ENCODE measurements at regions not wholly inside any gene's neighbourhood (a gene's known extent, or its start where the extent isn't known, plus 50 kb on each side); places are given as distances from the start of the nearest gene placed in this dataset.
"Not testable (repeated sequence)": the region's sequence is repeated elsewhere in the genome, so short reads cannot be mapped to it uniquely, and the experiment has no call there.

GRCh38 chr5:136560126-136560525 is 194.8 kb upstream of the TRPC7 start:
- CTCF ChIA-PET, result interaction anchor here (1.3 kb wide), 1 partner anchor 14 kb away, joined by 3 read pairs; no protein-coding TSS in a partner anchor
- DNase-seq, result no peak
- no peaks in the 10 kb centered on the region for H3K36me3 ChIP-seq (replicated peaks in 1 of 2; ENCODE audit: control insufficient read depth in 1 of 2, insufficient read depth in 2 of 2, low read length in 1 of 2)
- H3K9me3 ChIP-seq, result no peaks in the 10 kb centered on the region
- 33% methylated on average over 1 of the region's 1 CpG for WGBS (ENCODE audit: low lambda C conversion rate)
- H2AFZ ChIP-seq (ENCODE audit: low read depth), result no peak overlapping the region
- H3K27me3 ChIP-seq (ENCODE audit: insufficient read depth), result no peaks in the 10 kb centered on the region
- no peak overlapping the region for H3K9ac ChIP-seq
- H3F3A ChIP-seq (replicated peaks; ENCODE audit: insufficient read depth), result no peaks in the 10 kb centered on the region
- H3K4me1 ChIP-seq (ENCODE audit: control insufficient read depth in 1 of 2, insufficient read depth in 2 of 2, low read depth in 1 of 2, low read length in 1 of 2), result no peaks in the 10 kb centered on the region
- TF ChIP-seq GATA2 (CRISPR knock-in tag; IDR thresholded peaks at IDR 0.05) (no peak), USF2 (IDR thresholded peaks at IDR 0.05; ENCODE audit: borderline replicate concordance, low read depth, low read length) (no peak), TEAD4 (IDR thresholded peaks at IDR 0.05; ENCODE audit: borderline replicate concordance, insufficient read depth) (no peak), MXI1 (IDR thresholded peaks at IDR 0.05; ENCODE audit: low read depth, low read length) (no peak)
- H3K9me2 ChIP-seq, result no peaks in the 10 kb centered on the region
- H4K20me1 ChIP-seq (ENCODE audit: insufficient read depth), result no peaks in the 10 kb centered on the region
- no peaks in the 10 kb centered on the region for H3K79me2 ChIP-seq (ENCODE audit: insufficient read depth)
- H3K4me2 ChIP-seq, result no peak overlapping the region
- H3K27ac ChIP-seq (ENCODE audit: low read depth in 2 of 2, low read length in 1 of 2), result no peak overlapping the region
- POLR2A ChIA-PET, result no interaction called here
- no peak overlapping the region for H3K4me3 ChIP-seq (ENCODE audit: low read depth in 2 of 2, low read length in 1 of 2)

GRCh38 chr5:136559651-136560050 is 194.3 kb upstream of the TRPC7 start:
- H2AFZ ChIP-seq (ENCODE audit: low read depth), result no peak overlapping the region
- TF ChIP-seq ZBTB33 (IDR thresholded peaks at IDR 0.05; ENCODE audit: borderline replicate concordance, low read depth), result no peak
- no peak for TF ChIP-seq TCF12 (IDR thresholded peaks at IDR 0.05)
- TF ChIP-seq ELF1 (IDR thresholded peaks at IDR 0.05), result no peak
- no peak for TF ChIP-seq RXRA (IDR thresholded peaks at IDR 0.05; ENCODE audit: borderline replicate concordance, low read depth)
- TF ChIP-seq GATA2 (CRISPR knock-in tag; IDR thresholded peaks at IDR 0.05), result no peak
- TF ChIP-seq SMC3 (IDR thresholded peaks at IDR 0.05; ENCODE audit: low read depth, low read length), result no peak
- TF ChIP-seq RFX5 (IDR thresholded peaks at IDR 0.05; ENCODE audit: low read length), result no peak
- TF ChIP-seq CHD2 (IDR thresholded peaks at IDR 0.05; ENCODE audit: low read length, partially characterized antibody), result no peak
- no peak for TF ChIP-seq NRF1 (IDR thresholded peaks at IDR 0.05; ENCODE audit: low read depth, low read length)
- TF ChIP-seq REST (IDR thresholded peaks at IDR 0.05; ENCODE audit: low read depth, low read length), result no peak
- no peaks in the 10 kb centered on the region for H4K20me1 ChIP-seq (ENCODE audit: insufficient read depth)
- no peaks in the 10 kb centered on the region for H3K79me2 ChIP-seq (ENCODE audit: insufficient read depth)
- H3K9me3 ChIP-seq, result peaks cover 1% of the 10 kb centered on the region; the same call in 1 of the 2 replicates
- H3K27me3 ChIP-seq (ENCODE audit: insufficient read depth), result no peaks in the 10 kb centered on the region
- H3F3A ChIP-seq (replicated peaks; ENCODE audit: insufficient read depth), result no peaks in the 10 kb centered on the region
- no peak for DNase-seq
- ChIA-PET CTCF (no interaction called here), POLR2A (no interaction called here)
- H3K4me3 ChIP-seq (ENCODE audit: low read depth in 2 of 2, low read length in 1 of 2), result no peak overlapping the region
- no peak overlapping the region for H3K27ac ChIP-seq (ENCODE audit: low read depth in 2 of 2, low read length in 1 of 2)
- no peak overlapping the region for H3K9ac ChIP-seq
- no peaks in the 10 kb centered on the region for H3K36me3 ChIP-seq (replicated peaks in 1 of 2; ENCODE audit: control insufficient read depth in 1 of 2, insufficient read depth in 2 of 2, low read length in 1 of 2)
- no peak overlapping the region for H3K4me2 ChIP-seq
- WGBS (ENCODE audit: low lambda C conversion rate), result 14% methylated on average over 2 of the region's 2 CpGs
- no peaks in the 10 kb centered on the region for H3K4me1 ChIP-seq (ENCODE audit: control insufficient read depth in 1 of 2, insufficient read depth in 2 of 2, low read depth in 1 of 2, low read length in 1 of 2)
- no peaks in the 10 kb centered on the region for H3K9me2 ChIP-seq

- H3K79me2 ChIP-seq (ENCODE audit: insufficient read depth); CTCF ChIA-PET; H3K4me1 ChIP-seq (ENCODE audit: control insufficient read depth in 1 of 2, insufficient read depth in 2 of 2, low read depth in 1 of 2, low read length in 1 of 2); H3K9ac ChIP-seq; H4K20me1 ChIP-seq (ENCODE audit: insufficient read depth); H2AFZ ChIP-seq (ENCODE audit: low read depth); H3K9me2 ChIP-seq; H3K4me2 ChIP-seq; H3K27me3 ChIP-seq (ENCODE audit: insufficient read depth); H3K4me3 ChIP-seq (ENCODE audit: low read depth in 2 of 2, low read length in 1 of 2); H3K27ac ChIP-seq (ENCODE audit: low read depth in 2 of 2, low read length in 1 of 2); POLR2A ChIA-PET; H3F3A ChIP-seq (replicated peaks; ENCODE audit: insufficient read depth); H3K9me3 ChIP-seq; DNase-seq; H3K36me3 ChIP-seq (replicated peaks in 1 of 2; ENCODE audit: control insufficient read depth in 1 of 2, insufficient read depth in 2 of 2, low read length in 1 of 2): not testable (repeated sequence)
- WGBS (ENCODE audit: low lambda C conversion rate), result 62% methylated on average over 2 of the region's 2 CpGs
These were observed 181.8 kb upstream of the TRPC7 start for GRCh38 chr5:136547096-136547495.

All from SK-N-SH (cell line).